Right lobe of liver (tissue), 6 donors: ENCODE measurements at regions not wholly inside any gene's neighbourhood (a gene's known extent, or its start where the extent isn't known, plus 50 kb on each side); places are given as distances from the start of the nearest gene placed in this dataset.

Source experiments
- ATAC-seq, 4 donors: fragments of 200-7000 bp; cut with Tn5 transposase; one replicate each; pipeline ENCODE4 v1.9.1; 2020; ENCODE audit warnings: mild to moderate bottlenecking in 4 of 4, moderate library complexity in 4 of 4
- DNase-seq, 3 donors: peaks; one replicate each; pipeline ENCODE4 v3.0.0-alpha.2; 2020
- H3K27ac ChIP-seq, 3 donors: fragments of 200-600 bp; one replicate each; pipeline ENCODE4 v1.8.0; 2022
- H3K27me3 ChIP-seq, 2 donors: fragments of 200-600 bp; one replicate each; pipeline ENCODE4 v1.8.0; 2022
- H3K36me3 ChIP-seq, 4 donors: fragments of 200-600 bp; sonication (generic) in 1 of 4; one replicate each; pipeline versions ENCODE4 v1.5.1 to v1.8.0; 2017 to 2022; ENCODE audit warnings: control low read depth in 1 of 4
- H3K4me1 ChIP-seq, 4 donors: fragments of 200-600 bp; sonication (generic) in 1 of 4; one replicate each; pipeline versions ENCODE4 v1.5.1 to v1.8.0; 2017 to 2022; ENCODE audit warnings: control low read depth in 1 of 4
- H3K4me3 ChIP-seq, 3 donors: fragments of 200-600 bp; one replicate each; pipeline ENCODE4 v1.8.0; 2022
- H3K9me3 ChIP-seq, 4 donors: fragments of 200-600 bp; sonication (generic) in 1 of 4; one replicate each; pipeline versions ENCODE4 v1.5.1 to v1.8.0; 2017 to 2022; ENCODE audit warnings: control low read depth in 1 of 4
- POLR2A ChIP-seq: fragments of 450-650 bp; IDR thresholded peaks from one replicate; pipeline ENCODE4 v1.6.1; 2017; ENCODE audit warnings: antibody characterized with exemption, mild to moderate bottlenecking
- WGBS: methylation state at CpG from one replicate; pipeline ENCODE4 v1.1.6; 2018; ENCODE audit warnings: low coverage, low lambda C conversion rate; ENCODE audit not compliant: insufficient coverage; ENCODE audit errors: missing lambda C conversion rate; 5-methylcytosine and 5-hydroxymethylcytosine counted together
- intact Hi-C, 2 donors: fragments of 100-400 bp; cut with DNase I; formaldehyde crosslinking; loops; one replicate each; pipeline versions ENCODE4 v1.11.2 to v1.14.1; 2022
- TF ChIP-seq, protein P1 (sequence below), 4 donors: fragments of 200-600 bp in 3 of 4; fragments of 450-650 bp in 1 of 4; IDR thresholded peaks; one replicate each; pipeline versions ENCODE4 v1.5.1 to v1.8.0; 2016 to 2022; ENCODE audit warnings: antibody characterized with exemption in 4 of 4, mild to moderate bottlenecking in 2 of 4
- donor health status: DM: no; HTN: yes; CAD: no.
- donor health status: DM: no; HTN: no; CAD: no.
- donor health status: DM: no; HTN: no; CAD: no.
- donor health status: DM: no; HTN: yes; CAD: no.
- donor health status: DM: no; HTN: yes; CAD: no.

DNA sequence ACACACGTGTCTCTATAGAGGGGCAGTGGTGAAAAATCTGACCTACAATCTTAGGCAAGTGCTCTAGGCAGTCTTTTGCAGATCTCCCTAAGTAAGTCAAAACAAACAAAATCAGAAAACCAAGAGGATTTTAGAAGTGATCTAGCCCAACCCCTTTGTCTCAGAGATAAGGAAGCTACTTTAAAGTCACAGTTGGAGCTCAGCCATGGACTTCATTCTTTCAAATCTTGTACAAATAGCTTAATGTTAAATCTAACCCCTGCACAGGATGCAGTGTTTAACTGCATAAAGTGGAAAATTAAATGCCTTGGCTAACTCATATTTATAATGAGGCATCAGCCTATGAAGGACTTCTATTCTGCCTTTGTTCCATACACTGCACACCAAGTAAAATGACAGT, 135.1 kb upstream of the RFX3 start:
- WGBS, result 83% methylated on average over 1 of the region's 1 CpG
- TF ChIP-seq, protein P1, sequence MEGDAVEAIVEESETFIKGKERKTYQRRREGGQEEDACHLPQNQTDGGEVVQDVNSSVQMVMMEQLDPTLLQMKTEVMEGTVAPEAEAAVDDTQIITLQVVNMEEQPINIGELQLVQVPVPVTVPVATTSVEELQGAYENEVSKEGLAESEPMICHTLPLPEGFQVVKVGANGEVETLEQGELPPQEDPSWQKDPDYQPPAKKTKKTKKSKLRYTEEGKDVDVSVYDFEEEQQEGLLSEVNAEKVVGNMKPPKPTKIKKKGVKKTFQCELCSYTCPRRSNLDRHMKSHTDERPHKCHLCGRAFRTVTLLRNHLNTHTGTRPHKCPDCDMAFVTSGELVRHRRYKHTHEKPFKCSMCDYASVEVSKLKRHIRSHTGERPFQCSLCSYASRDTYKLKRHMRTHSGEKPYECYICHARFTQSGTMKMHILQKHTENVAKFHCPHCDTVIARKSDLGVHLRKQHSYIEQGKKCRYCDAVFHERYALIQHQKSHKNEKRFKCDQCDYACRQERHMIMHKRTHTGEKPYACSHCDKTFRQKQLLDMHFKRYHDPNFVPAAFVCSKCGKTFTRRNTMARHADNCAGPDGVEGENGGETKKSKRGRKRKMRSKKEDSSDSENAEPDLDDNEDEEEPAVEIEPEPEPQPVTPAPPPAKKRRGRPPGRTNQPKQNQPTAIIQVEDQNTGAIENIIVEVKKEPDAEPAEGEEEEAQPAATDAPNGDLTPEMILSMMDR (IDR thresholded peaks at IDR 0.05), result no peak
- TF ChIP-seq POLR2A, result no peak
- Histone ChIP-seq H3K9me3 (no peaks in the 10 kb centered on the region), H3K27ac (no peak overlapping the region), H3K4me3 (no peak overlapping the region), H3K36me3 (no peaks in the 10 kb centered on the region), H3K27me3 (no peaks in the 10 kb centered on the region), H3K4me1 (no peaks in the 10 kb centered on the region)
- no peak for DNase-seq
- intact Hi-C loops, result no loop called here
- ATAC-seq, result no peak

DNA sequence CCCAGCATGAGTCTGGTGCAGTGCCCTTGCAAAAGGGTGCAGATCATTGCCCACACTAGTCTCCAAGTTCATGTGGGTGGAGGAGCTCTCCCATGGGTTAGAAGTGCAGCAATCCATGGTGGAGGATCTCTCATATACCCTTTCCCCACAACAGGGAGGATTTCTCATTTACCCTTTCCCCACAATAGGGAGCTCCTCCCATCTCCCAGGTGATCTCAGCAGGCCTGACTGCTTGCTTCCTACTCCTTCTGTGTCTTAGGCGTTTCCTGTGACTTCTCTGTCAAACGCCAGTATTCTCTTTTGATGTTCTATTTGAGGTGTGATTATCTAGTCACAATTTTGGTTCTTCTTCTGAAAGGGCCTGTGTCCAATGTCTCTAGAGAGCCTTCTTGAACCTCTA, 133.8 kb upstream of the RFX3 start:
- Histone ChIP-seq H3K36me3 (no peaks in the 10 kb centered on the region), H3K9me3 (no peaks in the 10 kb centered on the region), H3K27ac (no peak overlapping the region), H3K4me1 (no peaks in the 10 kb centered on the region), H3K4me3 (no peak overlapping the region), H3K27me3 (no peaks in the 10 kb centered on the region)
- no peak for ATAC-seq
- WGBS, result 81% methylated on average over 2 of the region's 2 CpGs
- TF ChIP-seq, protein P1 (IDR thresholded peaks at IDR 0.05), result no peak
- TF ChIP-seq POLR2A, result no peak
- intact Hi-C loops, result no loop called here
- DNase-seq, result no peak

DNA sequence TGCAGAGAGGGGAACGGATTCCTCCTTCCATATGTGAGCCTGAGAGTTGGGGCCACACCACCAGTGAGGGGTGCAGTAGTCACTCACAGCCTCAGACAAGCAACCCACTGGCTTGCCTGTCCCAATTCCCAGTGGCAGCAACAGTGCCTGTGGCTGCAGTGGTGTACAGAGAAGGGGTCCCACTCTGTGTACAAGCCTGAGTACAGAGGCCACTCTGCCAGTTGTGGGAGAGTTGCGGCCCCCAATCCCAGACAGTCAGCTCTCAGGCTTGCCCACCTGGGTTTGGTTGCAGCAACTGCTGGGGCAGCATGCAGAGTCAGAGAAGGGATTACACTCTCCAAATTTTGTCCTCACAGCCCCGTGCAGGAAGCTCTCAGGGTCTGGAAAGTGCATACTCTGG, 133.2 kb upstream of the RFX3 start:
- H3K4me1 ChIP-seq, result no peaks in the 10 kb centered on the region
- no peak for TF ChIP-seq POLR2A
- TF ChIP-seq, protein P1 (IDR thresholded peaks at IDR 0.05), result no peak
- WGBS, result 100% methylated on average over 1 of the region's 3 CpGs
- H3K36me3 ChIP-seq, result no peaks in the 10 kb centered on the region
- intact Hi-C loops, result no loop called here
- H3K4me3 ChIP-seq, result no peak overlapping the region
- no peak for DNase-seq
- no peaks in the 10 kb centered on the region for H3K27me3 ChIP-seq
- no peaks in the 10 kb centered on the region for H3K9me3 ChIP-seq
- H3K27ac ChIP-seq, result no peak overlapping the region
- ATAC-seq, result no peak

DNA sequence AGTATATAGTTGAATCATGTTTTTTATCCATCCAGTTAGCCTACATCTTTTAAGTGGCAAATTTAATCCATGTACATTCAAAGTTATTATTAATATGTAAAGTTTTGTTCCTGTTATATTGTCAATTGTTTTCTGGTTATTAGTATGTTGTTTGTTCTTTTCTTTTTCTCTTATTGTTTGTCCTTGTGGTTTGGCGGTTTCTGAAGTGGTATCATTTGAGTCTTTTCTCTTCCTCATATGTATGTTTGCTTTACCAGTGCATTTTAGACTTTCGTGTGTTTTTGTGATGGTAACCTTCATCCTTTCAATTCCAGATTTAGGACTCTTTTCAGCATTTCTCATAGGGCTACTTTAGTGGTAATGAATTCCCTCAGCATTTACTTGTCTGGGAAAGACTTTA, 130.4 kb upstream of the RFX3 start:
- Histone ChIP-seq H3K4me1 (no peaks in the 10 kb centered on the region), H3K27me3 (no peaks in the 10 kb centered on the region), H3K9me3 (no peaks in the 10 kb centered on the region), H3K36me3 (no peaks in the 10 kb centered on the region), H3K27ac (no peak overlapping the region), H3K4me3 (no peak overlapping the region)
- WGBS, result 75% methylated on average over 2 of the region's 2 CpGs
- DNase-seq (no peak), ATAC-seq (no peak)
- intact Hi-C loops, result no loop called here
- TF ChIP-seq, protein P1 (IDR thresholded peaks at IDR 0.05), result no peak
- no peak for TF ChIP-seq POLR2A

DNA sequence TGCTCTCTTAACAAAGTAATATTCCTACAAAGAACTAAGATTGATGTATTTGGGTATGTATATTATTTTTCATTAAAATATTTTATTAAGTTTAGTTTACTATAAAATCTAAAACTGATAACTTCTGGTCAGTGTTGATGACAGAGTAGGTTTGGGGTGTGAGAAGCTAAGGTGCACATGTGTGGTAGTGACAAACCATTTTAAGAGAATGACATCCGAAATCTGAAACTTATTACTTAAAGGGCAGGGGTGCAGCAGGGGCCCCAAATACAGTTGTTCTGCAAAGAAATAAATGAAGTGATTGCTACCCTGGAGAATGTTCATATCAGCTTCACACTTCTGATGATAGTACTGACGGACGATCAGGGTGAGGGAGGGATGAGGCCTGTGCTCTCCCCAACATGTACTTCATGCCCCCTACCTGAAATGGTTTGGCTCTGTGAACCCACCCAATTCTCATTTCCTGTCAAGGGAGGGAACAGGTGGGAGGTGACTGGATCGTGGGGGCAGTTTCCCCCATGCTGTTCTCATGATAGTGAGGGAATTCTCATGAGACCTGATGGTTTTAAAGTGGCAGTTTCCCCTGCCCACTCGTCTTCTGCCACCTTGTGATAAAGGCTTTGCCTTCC, 125.3 kb upstream of the RFX3 start:
- no peak for DNase-seq
- H3K36me3 ChIP-seq, result no peaks in the 10 kb centered on the region
- no peak overlapping the region for H3K4me3 ChIP-seq
- intact Hi-C loops, result no loop called here
- 71% methylated on average over 4 of the region's 5 CpGs for WGBS
- H3K9me3 ChIP-seq, result no peaks in the 10 kb centered on the region
- ATAC-seq, result no peak
- H3K27ac ChIP-seq, result no peak overlapping the region
- TF ChIP-seq, protein P1 (IDR thresholded peaks at IDR 0.05), result no peak
- no peak for TF ChIP-seq POLR2A
- no peaks in the 10 kb centered on the region for H3K27me3 ChIP-seq
- no peaks in the 10 kb centered on the region for H3K4me1 ChIP-seq
